B cell (primary cell): ENCODE measurements at regions not wholly inside any gene's neighbourhood (a gene's known extent, or its start where the extent isn't known, plus 50 kb on each side); places are given as distances from the start of the nearest gene placed in this dataset.

ENCODE experiments used
- ATAC-seq: fragments of 200-7000 bp; cut with Tn5 transposase; one replicate; pipeline ENCODE4 v1.10.0; 2021; ENCODE audit warnings: low read depth, mild to moderate bottlenecking, moderate number of reproducible peaks, moderate library complexity
- CTCF ChIA-PET: fragments of 350-600 bp; sonication (Branson Sonifier 250); formaldehyde crosslinking; loops from one replicate; lab custom pipeline; 2021; ENCODE audit warnings: antibody characterized with exemption, inconsistent platforms; lab: Charles Lee
- POLR2A ChIA-PET: fragments of 350-600 bp; sonication (Branson Sonifier 250); formaldehyde crosslinking; loops from one replicate; lab custom pipeline; 2021; ENCODE audit warnings: antibody characterized with exemption; lab: Charles Lee
- DNase-seq: peaks from one replicate; pipeline ENCODE4 v3.0.0; 2013
- H2AFZ ChIP-seq: 2 replicates; pipeline ENCODE4 v1.6.1; 2012; ENCODE audit warnings: mild to moderate bottlenecking, low read depth, low read length; ENCODE audit not compliant: insufficient read depth, poor library complexity, severe bottlenecking
- H3K27ac ChIP-seq, 2 donors: 1 replicate in 1 of 2; 2 replicates in 1 of 2; pipeline ENCODE4 v1.5.1; 2012 to 2013; ENCODE audit warnings: low read length in 2 of 2, mild to moderate bottlenecking in 2 of 2, moderate library complexity in 1 of 2
- H3K27me3 ChIP-seq, 4 experiments: fragments of 200-600 bp in 1 of 4; sonication (generic) in 1 of 4; replicated peaks in 1 of 4; 1 replicate in 2 of 4; 2 replicates in 2 of 4; pipeline versions ENCODE4 v1.6.1 to v1.7.0; 2013 to 2016; ENCODE audit warnings: low read length in 3 of 4, mild to moderate bottlenecking in 2 of 4, mixed read lengths in 1 of 4, moderate library complexity in 1 of 4; ENCODE audit not compliant: insufficient read depth in 4 of 4, control insufficient read depth in 3 of 4; ENCODE audit errors: control extremely low read depth in 1 of 4
- H3K36me3 ChIP-seq, 2 experiments: replicated peaks in 1 of 2; 1 replicate in 1 of 2; 2 replicates in 1 of 2; pipeline versions ENCODE4 v1.6.1 to v1.7.1; 2013; ENCODE audit warnings: low read length in 1 of 2; ENCODE audit not compliant: insufficient read depth in 2 of 2, control insufficient read depth in 1 of 2; ENCODE audit errors: control extremely low read depth in 1 of 2, extremely low read depth in 1 of 2
- H3K4me1 ChIP-seq, 2 donors: fragments of 200-600 bp in 1 of 2; sonication (generic) in 1 of 2; 1 replicate in 1 of 2; 2 replicates in 1 of 2; pipeline versions ENCODE4 v1.5.1 to v1.6.1; 2013 to 2017; ENCODE audit warnings: low read length in 2 of 2; ENCODE audit not compliant: control insufficient read depth in 2 of 2, insufficient read depth in 2 of 2
- H3K4me2 ChIP-seq: replicated peaks from 2 replicates; pipeline ENCODE3; 2012; ENCODE audit warnings: mild to moderate bottlenecking, low read depth, low read length; ENCODE audit not compliant: poor library complexity, severe bottlenecking
- H3K4me3 ChIP-seq, 5 experiments: fragments of 200-600 bp in 1 of 5; sonication (generic) in 1 of 5; 1 replicate in 3 of 5; 2 replicates in 2 of 5; pipeline versions ENCODE4 v1.5.1 to v1.7.0; 2011 to 2016; ENCODE audit warnings: low read length in 4 of 5, mild to moderate bottlenecking in 4 of 5, low read depth in 2 of 5, control low read depth in 1 of 5, moderate library complexity in 1 of 5; ENCODE audit not compliant: insufficient read depth in 1 of 5; ENCODE audit errors: control extremely low read depth in 1 of 5, extremely low read depth in 1 of 5
- H3K79me2 ChIP-seq: fragments of 200-600 bp; sonication (generic); one replicate; pipeline ENCODE4 v1.6.0; 2016; ENCODE audit warnings: low read length; ENCODE audit not compliant: control insufficient read depth, insufficient read depth
- H3K9ac ChIP-seq: fragments of 200-600 bp; sonication (generic); 2 replicates; pipeline ENCODE4 v1.6.1; 2017; ENCODE audit warnings: mild to moderate bottlenecking, low read length, moderate library complexity
- H3K9me3 ChIP-seq, 3 donors: one replicate each; pipeline versions ENCODE4 v1.6.1 to v1.7.1; 2013; ENCODE audit warnings: low read length in 2 of 3; ENCODE audit not compliant: control insufficient read depth in 2 of 3, insufficient read depth in 1 of 3; ENCODE audit errors: control extremely low read depth in 1 of 3
- H4K20me1 ChIP-seq: 2 replicates; pipeline ENCODE4 v1.6.0; 2012; ENCODE audit warnings: mild to moderate bottlenecking, low read length; ENCODE audit not compliant: insufficient read depth, control insufficient read depth, poor library complexity, severe bottlenecking
- H3K27ac Mint-ChIP-seq: one replicate; pipeline ENCODE4 v1.8.0; 2021; ENCODE audit warnings: mixed read lengths
- H3K27me3 Mint-ChIP-seq: one replicate; pipeline ENCODE4 v1.8.0; 2021; ENCODE audit warnings: mixed read lengths
- H3K4me1 Mint-ChIP-seq: one replicate; pipeline ENCODE4 v1.8.0; 2021; ENCODE audit warnings: mixed read lengths
- H3K4me3 Mint-ChIP-seq: one replicate; pipeline ENCODE4 v1.8.0; 2021; ENCODE audit warnings: mixed read lengths
- H3K9me3 Mint-ChIP-seq: one replicate; pipeline ENCODE4 v1.8.0; 2022; ENCODE audit warnings: mixed read lengths; ENCODE audit not compliant: insufficient read depth
- CTCF ChIP-seq: fragments of 200-600 bp; IDR thresholded peaks from one replicate; pipeline ENCODE4 v1.8.0; 2022; ENCODE audit warnings: antibody characterized with exemption, mild to moderate bottlenecking
- EZH2 ChIP-seq: IDR thresholded peaks from 2 replicates; pipeline ENCODE4 v1.6.1; 2012; ENCODE audit warnings: borderline replicate concordance, low read depth, mild to moderate bottlenecking, moderate library complexity, low read length; ENCODE audit not compliant: insufficient read depth, poor library complexity, severe bottlenecking
- WGBS: methylation state at CpG from one replicate; pipeline ENCODE4 v1.1.5; 2013; ENCODE audit warnings: missing lambda C conversion rate; ENCODE audit not compliant: insufficient coverage; 5-methylcytosine and 5-hydroxymethylcytosine counted together
- intact Hi-C: fragments of 100-400 bp; cut with micrococcal nuclease; formaldehyde crosslinking; loops from one replicate; pipeline ENCODE4 v1.10.0; 2022

GRCh38 chr13:106156468-106156867 lies 379.0 kb downstream of the EFNB2 start:
- no peak overlapping the region for H2AFZ ChIP-seq

DNA sequence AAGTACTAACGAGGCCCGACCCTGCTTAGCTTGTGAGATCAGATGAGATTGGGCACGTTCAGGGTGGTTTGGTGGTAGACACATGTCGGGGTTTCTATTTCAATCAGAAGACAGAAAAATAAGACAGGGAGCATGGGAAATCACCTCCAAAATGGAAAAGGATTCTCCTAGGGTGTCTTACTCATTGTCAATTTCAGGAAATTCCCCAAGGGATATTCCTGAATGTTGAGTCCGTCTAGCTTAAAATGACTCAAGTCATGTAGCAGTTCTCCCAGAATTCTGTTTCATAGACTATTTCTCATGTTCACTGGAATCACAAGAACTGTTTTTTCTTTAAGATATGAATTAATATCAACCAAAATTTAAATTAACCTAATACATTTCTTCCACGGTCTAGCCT lies 380.1 kb downstream of the EFNB2 start:
- Histone ChIP-seq H4K20me1 (no peaks in the 10 kb centered on the region), H3K36me3 (no peaks in the 10 kb centered on the region), H3K79me2 (no peaks in the 10 kb centered on the region), H3K27ac (no peak overlapping the region), H3K4me3 (no peak overlapping the region), H3K9ac (no peak overlapping the region), H3K4me2 (no peak overlapping the region), H2AFZ (no peak overlapping the region), H3K4me1 (no peaks in the 10 kb centered on the region), H3K27me3 (no peaks in the 10 kb centered on the region), H3K9me3 (peaks cover 0 to 6% (median 0%) of the 10 kb centered on the region in 3 donors)
- POLR2A ChIA-PET, result no interaction called here
- intact Hi-C loops, result no loop called here
- H3K4me3 Mint-ChIP-seq, result no peak overlapping the region
- TF ChIP-seq EZH2 (no peak), CTCF (no peak)
- H3K27me3 Mint-ChIP-seq, result no peaks in the 10 kb centered on the region
- peaks cover 2% of the 10 kb centered on the region for H3K9me3 Mint-ChIP-seq
- CTCF ChIA-PET, result no interaction called here
- ATAC-seq (no peak), DNase-seq (no peak)
- no peak overlapping the region for H3K27ac Mint-ChIP-seq
- no peaks in the 10 kb centered on the region for H3K4me1 Mint-ChIP-seq
- WGBS, result 96% methylated on average over 4 of the region's 6 CpGs

More at GRCh38 chr13:106156468-106156867, 379.0 kb downstream of the EFNB2 start:
- no peaks in the 10 kb centered on the region for H3K27me3 Mint-ChIP-seq
- ChIA-PET CTCF (no interaction called here), POLR2A (no interaction called here)
- Histone ChIP-seq H3K27ac (no peak overlapping the region), H3K9ac (no peak overlapping the region), H4K20me1 (no peaks in the 10 kb centered on the region), H3K9me3 (peaks cover 0 to 6% (median 0%) of the 10 kb centered on the region in 3 donors), H3K4me1 (no peaks in the 10 kb centered on the region), H3K4me3 (no peak overlapping the region), H3K27me3 (no peaks in the 10 kb centered on the region), H3K36me3 (no peaks in the 10 kb centered on the region), H3K79me2 (no peaks in the 10 kb centered on the region), H3K4me2 (no peak overlapping the region)
- ATAC-seq, result no peak
- no peak for TF ChIP-seq CTCF
- no peak for TF ChIP-seq EZH2
- 100% methylated on average over 1 of the region's 4 CpGs for WGBS
- intact Hi-C loops, result no loop called here
- no peak for DNase-seq
- no peaks in the 10 kb centered on the region for H3K4me1 Mint-ChIP-seq
- no peaks in the 10 kb centered on the region for H3K9me3 Mint-ChIP-seq
- H3K27ac Mint-ChIP-seq, result no peak overlapping the region
- H3K4me3 Mint-ChIP-seq, result no peak overlapping the region
